T1000 (cell line): ENCODE measurements at regions not wholly inside any gene's neighbourhood (a gene's known extent, or its start where the extent isn't known, plus 50 kb on each side); places are given as distances from the start of the nearest gene placed in this dataset.

Experiments
- DNase-seq: peaks from one replicate; lab custom pipeline; 2025; ENCODE audit warnings: mixed read lengths; lab: John Stamatoyannopoulos, UW

- no peak for DNase-seq
Observed at GRCh38 chr10:110355141-110355831, 50.6 kb upstream of the SMNDC1 start.

GRCh38 chr10:110355922-110356627 lies 51.4 kb upstream of the SMNDC1 start:
- DNase-seq, result no peak

- no peak for DNase-seq
Observed at GRCh38 chr10:110356628-110357245, 52.0 kb upstream of the SMNDC1 start.

GRCh38 chr10:110357252-110357780 lies 52.6 kb upstream of the SMNDC1 start:
- DNase-seq, result peak; percentile 25

- no peak for DNase-seq
Observed at GRCh38 chr10:110357871-110358270, 53.2 kb upstream of the SMNDC1 start.

- no peak for DNase-seq
Observed at GRCh38 chr10:110358278-110358677, 53.6 kb upstream of the SMNDC1 start.

GRCh38 chr10:110358869-110359629 lies 54.3 kb upstream of the SMNDC1 start:
- DNase-seq, result no peak

GRCh38 chr10:110360857-110361474 lies 56.2 kb upstream of the SMNDC1 start:
- no peak for DNase-seq

- no peak for DNase-seq
Observed at GRCh38 chr10:110361800-110362456, 57.2 kb upstream of the SMNDC1 start.

GRCh38 chr10:110363572-110364411 lies 59.1 kb upstream of the SMNDC1 start:
- no peak for DNase-seq

- DNase-seq, result no peak
Observed at GRCh38 chr10:110364531-110364937, 59.8 kb upstream of the SMNDC1 start.

- no peak for DNase-seq
Observed at GRCh38 chr10:110365356-110366143, 60.8 kb upstream of the SMNDC1 start.

GRCh38 chr10:110366635-110367034 lies 61.9 kb upstream of the SMNDC1 start:
- no peak for DNase-seq

- no peak for DNase-seq
Observed at GRCh38 chr10:110368002-110368401, 63.3 kb upstream of the SMNDC1 start.

- no peak for DNase-seq
Observed at GRCh38 chr10:110368556-110368955, 63.8 kb upstream of the SMNDC1 start.

- DNase-seq, result no peak
Observed at GRCh38 chr10:110370006-110370405, 65.3 kb upstream of the SMNDC1 start.

- DNase-seq, result no peak
Observed at GRCh38 chr10:110372656-110373055, 67.9 kb upstream of the SMNDC1 start.

GRCh38 chr10:110373059-110373458 lies 68.3 kb upstream of the SMNDC1 start:
- DNase-seq, result no peak

- DNase-seq, result no peak
Observed at GRCh38 chr10:110373857-110374654, 69.3 kb upstream of the SMNDC1 start.
